ENCODE measurements at regions not wholly inside any gene's neighbourhood (a gene's known extent, or its start where the extent isn't known, plus 50 kb on each side); places are given as distances from the start of the nearest gene placed in this dataset.
"Not testable (repeated sequence)": the region's sequence is repeated elsewhere in the genome, so short reads cannot be mapped to it uniquely, and the experiment has no call there.

- intact Hi-C loops (cut with DNase I; ENCODE audit: low total_unique reads), result no loop called here
- TF ChIP-seq CTCF (IDR thresholded peaks at IDR 0.05) (no peak), POLR2A (IDR thresholded peaks at IDR 0.05) (no peak)
- H3K36me3 ChIP-seq (ENCODE audit: low read depth, missing control alignments), result no peaks in the 10 kb centered on the region
- no peak for DNase-seq
- H3K9me3 ChIP-seq, result no peaks in the 10 kb centered on the region
- H3K4me3 ChIP-seq, result no peak overlapping the region
- H3K27me3 ChIP-seq, result no peaks in the 10 kb centered on the region
- WGBS, 2 donors, result 78 to 86% methylated on average over 1 of the region's 1 CpG
- no peaks in the 10 kb centered on the region for H3K4me1 ChIP-seq
- no peak overlapping the region for H3K27ac ChIP-seq
Measured at GRCh38 chr3:137582484-137582883, 181.6 kb upstream of the SOX14 start.

- no peaks in the 10 kb centered on the region for H3K36me3 ChIP-seq (ENCODE audit: low read depth, missing control alignments)
- no peaks in the 10 kb centered on the region for H3K4me1 ChIP-seq
- no peak overlapping the region for H3K27ac ChIP-seq
- no peak for TF ChIP-seq CTCF (IDR thresholded peaks at IDR 0.05)
- TF ChIP-seq POLR2A (IDR thresholded peaks at IDR 0.05), result no peak
- no peak for DNase-seq
- H3K27me3 ChIP-seq, result no peaks in the 10 kb centered on the region
- no peak overlapping the region for H3K4me3 ChIP-seq
- H3K9me3 ChIP-seq, result no peaks in the 10 kb centered on the region
- intact Hi-C loops (cut with DNase I; ENCODE audit: low total_unique reads), result no loop called here
- WGBS, 2 donors, result 79 to 91% methylated on average over 2 of the region's 2 CpGs
Measured at GRCh38 chr3:137583256-137583655, 180.9 kb upstream of the SOX14 start.

- H3K27ac ChIP-seq, result no peak overlapping the region
- no peaks in the 10 kb centered on the region for H3K27me3 ChIP-seq
- no peaks in the 10 kb centered on the region for H3K4me1 ChIP-seq
- no peak for DNase-seq
- no peak overlapping the region for H3K4me3 ChIP-seq
- no peaks in the 10 kb centered on the region for H3K36me3 ChIP-seq (ENCODE audit: low read depth, missing control alignments)
- WGBS, 2 donors, result 65 to 74% methylated on average over 6 of the region's 6 CpGs
- intact Hi-C loops (cut with DNase I; ENCODE audit: low total_unique reads), result no loop called here
- TF ChIP-seq CTCF (IDR thresholded peaks at IDR 0.05) (no peak), POLR2A (IDR thresholded peaks at IDR 0.05) (no peak)
- no peaks in the 10 kb centered on the region for H3K9me3 ChIP-seq
Measured at GRCh38 chr3:137588871-137589270, 175.2 kb upstream of the SOX14 start.

GRCh38 chr3:137595415-137595814, 168.7 kb upstream of the SOX14 start:
- intact Hi-C loops (cut with DNase I; ENCODE audit: low total_unique reads); DNase-seq; H3K36me3 ChIP-seq (ENCODE audit: low read depth, missing control alignments); H3K4me3 ChIP-seq; H3K4me1 ChIP-seq; H3K27me3 ChIP-seq; H3K9me3 ChIP-seq; H3K27ac ChIP-seq: not testable (repeated sequence)
- WGBS, 2 donors, result 75 to 79% methylated on average over 3 to 4 of the region's 4 CpGs

- Histone ChIP-seq H3K4me1 (no peaks in the 10 kb centered on the region), H3K9me3 (no peaks in the 10 kb centered on the region), H3K27me3 (no peaks in the 10 kb centered on the region), H3K36me3 (ENCODE audit: low read depth, missing control alignments) (no peaks in the 10 kb centered on the region), H3K4me3 (no peak overlapping the region), H3K27ac (no peak overlapping the region)
- DNase-seq, result no peak
- TF ChIP-seq CTCF (IDR thresholded peaks at IDR 0.05) (no peak), POLR2A (IDR thresholded peaks at IDR 0.05) (no peak)
- intact Hi-C loops (cut with DNase I; ENCODE audit: low total_unique reads), result no loop called here
- 90 to 92% methylated on average over 3 of the region's 3 CpGs for WGBS, 2 donors
Measured at GRCh38 chr3:137610723-137611122, 153.4 kb upstream of the SOX14 start.
